ENCODE measurements at regions not wholly inside any gene's neighbourhood (a gene's known extent, or its start where the extent isn't known, plus 50 kb on each side); places are given as distances from the start of the nearest gene placed in this dataset.

DNA sequence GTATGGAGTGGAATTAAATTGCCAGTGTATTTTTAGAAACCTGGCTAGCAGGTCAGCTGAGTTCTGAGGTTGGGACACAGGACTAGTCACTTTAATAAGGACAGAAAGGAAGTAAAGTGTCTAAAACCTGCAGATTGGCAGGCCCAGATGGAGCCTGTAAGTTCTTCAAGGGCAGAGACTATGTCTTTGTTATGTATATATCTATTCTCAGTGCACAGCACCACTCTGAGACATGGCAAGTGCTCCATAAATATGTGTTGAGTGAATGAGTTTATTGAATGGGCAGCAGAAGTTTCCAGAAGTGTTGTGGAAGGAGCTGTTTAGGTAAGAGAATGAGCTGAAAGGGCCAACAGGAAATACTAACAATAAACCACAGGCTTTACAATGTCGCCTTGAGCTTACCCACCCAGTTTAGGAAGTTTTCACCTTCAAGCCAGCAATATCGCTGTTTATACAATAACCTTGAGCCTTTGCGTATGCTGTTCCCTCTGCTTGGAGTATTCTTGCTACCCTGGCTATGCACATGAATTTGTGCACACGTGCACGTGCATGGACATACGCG is 109.5 kb upstream of the TMPO start:
- TF ChIP-seq, protein P1, sequence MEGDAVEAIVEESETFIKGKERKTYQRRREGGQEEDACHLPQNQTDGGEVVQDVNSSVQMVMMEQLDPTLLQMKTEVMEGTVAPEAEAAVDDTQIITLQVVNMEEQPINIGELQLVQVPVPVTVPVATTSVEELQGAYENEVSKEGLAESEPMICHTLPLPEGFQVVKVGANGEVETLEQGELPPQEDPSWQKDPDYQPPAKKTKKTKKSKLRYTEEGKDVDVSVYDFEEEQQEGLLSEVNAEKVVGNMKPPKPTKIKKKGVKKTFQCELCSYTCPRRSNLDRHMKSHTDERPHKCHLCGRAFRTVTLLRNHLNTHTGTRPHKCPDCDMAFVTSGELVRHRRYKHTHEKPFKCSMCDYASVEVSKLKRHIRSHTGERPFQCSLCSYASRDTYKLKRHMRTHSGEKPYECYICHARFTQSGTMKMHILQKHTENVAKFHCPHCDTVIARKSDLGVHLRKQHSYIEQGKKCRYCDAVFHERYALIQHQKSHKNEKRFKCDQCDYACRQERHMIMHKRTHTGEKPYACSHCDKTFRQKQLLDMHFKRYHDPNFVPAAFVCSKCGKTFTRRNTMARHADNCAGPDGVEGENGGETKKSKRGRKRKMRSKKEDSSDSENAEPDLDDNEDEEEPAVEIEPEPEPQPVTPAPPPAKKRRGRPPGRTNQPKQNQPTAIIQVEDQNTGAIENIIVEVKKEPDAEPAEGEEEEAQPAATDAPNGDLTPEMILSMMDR (IDR thresholded peaks at IDR 0.05; ENCODE audit: insufficient read depth, low read length, poor library complexity, severe bottlenecking), result no peak
- no peak for TF ChIP-seq EZH2phosphoT487 (conservative IDR thresholded peaks at IDR 0.05; ENCODE audit: low read length)
